SK-N-SH (cell line): ENCODE measurements at regions not wholly inside any gene's neighbourhood (a gene's known extent, or its start where the extent isn't known, plus 50 kb on each side); places are given as distances from the start of the nearest gene placed in this dataset.

Experiments
- CTCF ChIP-seq: fragments of 200-600 bp; sonication (generic); IDR thresholded peaks from 2 replicates; pipeline ENCODE4 v1.6.1; 2017; ENCODE audit warnings: antibody characterized with exemption, mild to moderate bottlenecking, moderate library complexity
- EP300 ChIP-seq, 2 experiments: IDR thresholded peaks; 2 replicates each; pipeline versions ENCODE4 v1.4.0 to v1.6.1; 2012; ENCODE audit warnings: borderline replicate concordance in 1 of 2, low read depth in 1 of 2, low read length in 1 of 2

- TF ChIP-seq EP300 (IDR thresholded peaks at IDR 0.05; ENCODE audit: borderline replicate concordance in 1 of 2, low read depth in 1 of 2, low read length in 1 of 2) (peak in 1 of 2 experiments; percentile 83; a peak in 2 of 4 replicates), CTCF (no peak)
Observed at GRCh38 chr11:41716862-41717261, 257.4 kb upstream of the LRRC4C start.
